HG03521 (cell line): ENCODE measurements at regions not wholly inside any gene's neighbourhood (a gene's known extent, or its start where the extent isn't known, plus 50 kb on each side); places are given as distances from the start of the nearest gene placed in this dataset.

ENCODE experiments used
- ATAC-seq: cut with Tn5 transposase; IDR thresholded peaks from one replicate; pipeline ENCODE4 v1.9.1; 2021; ENCODE audit warnings: mild to moderate bottlenecking, moderate library complexity; ENCODE audit not compliant: unreplicated experiment

DNA sequence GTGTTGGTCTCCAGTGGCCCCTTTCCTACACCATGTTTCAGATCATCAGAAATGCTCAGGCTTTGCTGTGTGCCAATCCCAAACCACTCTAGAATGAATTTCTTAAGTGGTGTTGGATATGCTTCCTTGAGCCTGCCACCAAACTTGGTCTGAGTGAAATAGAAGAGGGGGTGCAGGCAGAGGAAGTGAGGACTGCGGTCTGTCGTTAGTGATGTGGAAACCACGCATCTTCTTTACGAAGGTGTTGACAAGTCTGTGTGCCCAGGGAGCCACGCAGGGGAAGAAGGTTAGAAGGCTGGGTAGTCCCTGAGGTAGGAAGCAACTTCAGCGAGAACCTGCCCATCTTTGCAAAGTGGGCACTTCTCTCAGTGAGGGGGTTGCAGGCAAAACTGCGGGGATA lies 187.4 kb upstream of the NAV2 start:
- no peak for ATAC-seq

DNA sequence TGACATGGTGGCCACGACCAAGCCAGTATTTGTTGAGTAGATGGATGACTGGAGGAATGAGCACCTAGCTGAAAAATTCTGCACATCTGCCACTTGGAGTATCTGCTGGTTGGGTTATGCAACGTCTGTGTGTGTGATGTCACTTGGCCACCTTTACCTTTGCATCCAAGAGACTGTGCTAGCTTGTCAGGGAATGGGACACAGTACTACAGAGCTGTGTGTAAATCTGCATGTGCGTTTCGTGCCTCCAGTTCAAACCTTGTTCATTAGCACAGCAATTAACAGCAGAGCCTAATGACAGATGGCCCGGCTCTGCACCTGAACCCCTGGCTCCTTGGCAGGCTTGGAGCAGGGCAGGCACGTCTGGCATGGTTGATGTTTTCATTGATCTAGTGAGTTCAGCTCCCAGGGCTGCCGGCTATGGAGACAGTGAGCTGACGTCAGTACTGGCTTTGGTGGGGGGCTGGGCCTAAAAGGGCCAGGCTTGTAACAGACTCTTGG lies 188.4 kb upstream of the NAV2 start:
- no peak for ATAC-seq

DNA sequence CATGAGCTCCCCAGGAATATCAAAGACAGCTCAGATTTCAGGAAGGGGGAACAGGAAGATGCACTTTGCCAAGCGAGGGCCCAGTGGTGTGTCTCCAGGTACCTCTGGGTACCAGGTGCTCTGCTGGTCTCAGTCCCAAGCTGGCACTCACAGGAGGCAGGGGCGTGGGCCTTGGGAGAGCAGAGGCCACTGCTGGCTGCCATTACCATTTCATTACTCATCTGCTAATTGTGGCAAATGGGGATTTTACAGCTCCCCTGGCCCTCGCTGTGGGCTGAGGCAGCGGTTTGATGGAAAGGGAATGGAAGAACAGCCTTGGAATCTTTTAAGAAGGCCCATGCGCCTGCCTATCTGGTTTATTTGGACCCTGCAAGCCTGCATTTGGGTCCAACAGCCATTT lies 192.0 kb upstream of the NAV2 start:
- ATAC-seq, result no peak

DNA sequence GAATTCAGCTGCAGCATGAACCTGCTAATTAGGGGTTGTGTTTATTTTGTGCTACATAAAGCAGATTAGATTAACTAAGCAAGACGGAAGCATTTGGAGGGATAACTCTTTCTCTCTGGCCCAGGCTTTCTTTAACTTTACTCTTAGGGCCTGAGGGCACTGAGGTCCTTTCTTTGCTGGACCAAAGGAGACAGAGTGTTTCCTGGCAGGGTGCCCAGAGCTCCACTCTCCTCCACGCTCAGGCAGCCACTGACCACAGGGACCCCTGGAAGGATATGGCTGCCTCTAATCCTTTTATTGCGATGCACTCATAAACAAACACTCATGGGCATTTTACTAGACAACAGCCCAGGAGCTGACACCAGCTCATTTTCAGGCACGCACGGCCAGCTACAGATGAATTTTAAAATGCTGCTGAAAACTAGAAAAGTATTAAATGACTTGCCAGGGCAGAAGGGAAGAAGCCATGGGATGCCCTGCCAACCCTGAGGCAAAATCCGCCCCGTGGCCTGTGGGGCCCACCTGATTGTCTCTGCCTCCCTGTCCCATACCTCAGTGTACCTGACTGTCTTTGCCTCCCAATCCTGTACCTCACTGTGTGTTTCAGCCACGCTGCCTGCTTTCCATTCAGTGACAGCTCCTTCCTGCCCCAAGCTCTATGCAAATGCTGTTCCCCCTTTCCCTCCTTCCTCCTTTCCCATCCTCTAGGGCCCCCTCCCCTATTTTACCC lies 192.6 kb upstream of the NAV2 start:
- no peak for ATAC-seq

DNA sequence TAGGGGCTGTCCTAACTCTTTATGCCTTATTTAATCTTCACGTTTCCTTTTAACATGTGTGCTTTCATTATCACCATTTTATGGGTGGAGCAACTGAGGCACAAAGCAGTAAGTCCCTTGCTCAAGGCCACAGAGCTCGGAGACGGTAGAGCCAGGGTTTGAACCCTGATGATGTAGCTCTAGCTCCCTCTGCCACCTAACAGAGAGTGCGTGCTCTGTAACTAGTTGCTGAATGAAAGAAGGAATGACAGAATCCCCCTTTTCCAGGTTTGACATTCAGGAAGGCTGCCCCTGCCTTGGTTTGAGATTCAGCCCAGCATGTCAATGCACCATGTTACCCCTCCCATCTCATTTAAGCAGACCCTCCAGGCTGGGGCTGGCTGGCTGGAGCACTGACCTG lies 193.3 kb upstream of the NAV2 start:
- ATAC-seq, result no peak

DNA sequence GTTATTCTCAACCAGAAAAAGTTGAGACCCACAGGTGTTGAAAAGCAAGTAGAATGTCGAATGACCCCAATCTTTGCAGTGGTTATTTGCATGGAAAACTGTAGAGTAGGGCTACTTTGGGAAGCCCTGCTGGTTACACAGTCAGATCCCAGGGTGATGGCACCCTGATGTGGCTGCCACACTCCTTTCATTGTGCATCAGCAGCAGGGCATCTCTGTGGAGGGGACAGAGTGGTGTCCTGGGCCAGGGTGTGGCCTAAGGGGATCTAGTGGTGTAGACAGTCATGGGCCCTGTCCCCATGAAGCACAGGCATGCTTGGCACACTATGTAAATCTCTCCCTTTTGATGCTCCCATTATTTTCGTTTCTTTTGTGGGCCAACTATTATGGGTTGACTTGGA lies 199.4 kb upstream of the NAV2 start:
- ATAC-seq, result no peak

DNA sequence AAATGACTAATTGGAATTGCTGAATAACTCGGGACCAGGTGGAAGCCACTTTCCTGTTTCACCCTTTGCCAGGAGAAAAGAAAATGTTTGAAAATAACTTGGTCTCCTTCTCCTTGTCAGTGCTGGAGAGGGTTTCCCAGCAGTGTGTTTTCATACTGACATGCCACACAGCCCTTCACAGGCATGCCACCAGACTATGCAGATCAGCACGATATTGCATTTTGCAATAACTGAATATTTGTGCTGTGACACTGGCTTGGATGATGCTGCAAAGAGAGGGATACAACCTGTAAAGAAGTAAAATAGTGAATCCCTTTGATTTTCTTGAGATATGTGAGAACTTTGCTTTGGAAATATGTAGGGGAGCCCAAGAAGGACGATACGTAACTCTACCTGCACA lies 200.0 kb upstream of the NAV2 start:
- ATAC-seq, result no peak

DNA sequence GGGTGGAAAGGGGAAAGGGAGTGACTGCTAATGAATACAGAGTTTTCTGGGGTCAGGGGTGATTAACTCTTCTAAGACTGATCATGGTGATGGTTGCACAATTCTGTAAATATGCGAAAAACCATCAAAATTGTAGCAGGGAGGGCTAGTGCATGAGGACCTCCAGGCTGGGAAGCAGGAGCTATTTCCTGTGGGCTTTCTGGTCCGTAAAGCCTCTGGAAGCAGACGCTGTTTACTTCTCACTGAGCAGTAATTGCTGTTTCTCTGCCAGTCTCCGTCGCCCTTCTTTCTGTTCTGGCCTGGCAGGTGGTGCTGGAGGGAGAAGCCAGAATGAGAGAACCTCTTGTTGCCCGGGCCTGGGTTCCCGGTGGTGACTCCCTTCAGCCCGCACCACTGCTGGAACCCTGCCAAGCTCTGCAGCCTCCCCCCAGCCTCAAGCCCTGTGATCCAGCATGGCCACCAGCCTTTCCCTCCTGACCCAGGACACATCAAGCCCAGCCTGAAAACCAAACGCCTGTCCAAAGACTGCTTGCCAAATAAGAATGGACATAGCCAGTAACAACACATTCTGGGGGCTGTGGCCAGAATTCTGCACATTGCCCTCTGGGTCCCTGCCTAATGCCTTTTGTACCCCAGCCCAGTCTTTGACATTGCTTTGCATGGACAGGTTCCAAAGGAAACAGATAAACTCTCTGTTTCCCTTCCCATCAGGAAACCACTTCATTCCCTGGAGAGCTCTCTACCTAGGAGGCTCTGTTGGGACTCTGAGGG lies 201.0 kb upstream of the NAV2 start:
- no peak for ATAC-seq

DNA sequence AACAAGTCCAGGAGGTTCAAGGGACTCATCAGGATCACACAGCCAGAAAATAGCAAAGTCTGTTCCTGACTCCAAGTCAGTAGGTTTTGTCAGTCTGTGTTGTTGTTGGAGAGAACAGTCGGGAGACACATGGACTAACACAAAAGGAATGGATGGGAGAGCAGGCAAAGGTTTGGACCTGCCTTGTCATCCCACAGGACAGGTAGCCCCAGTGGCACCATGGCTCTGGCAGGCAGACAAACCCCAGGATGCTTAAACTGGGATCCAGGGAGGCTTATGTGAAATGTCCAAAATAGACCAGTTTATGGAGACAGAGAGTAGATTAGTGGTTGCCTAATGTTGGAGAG lies 201.6 kb upstream of the NAV2 start:
- no peak for ATAC-seq

DNA sequence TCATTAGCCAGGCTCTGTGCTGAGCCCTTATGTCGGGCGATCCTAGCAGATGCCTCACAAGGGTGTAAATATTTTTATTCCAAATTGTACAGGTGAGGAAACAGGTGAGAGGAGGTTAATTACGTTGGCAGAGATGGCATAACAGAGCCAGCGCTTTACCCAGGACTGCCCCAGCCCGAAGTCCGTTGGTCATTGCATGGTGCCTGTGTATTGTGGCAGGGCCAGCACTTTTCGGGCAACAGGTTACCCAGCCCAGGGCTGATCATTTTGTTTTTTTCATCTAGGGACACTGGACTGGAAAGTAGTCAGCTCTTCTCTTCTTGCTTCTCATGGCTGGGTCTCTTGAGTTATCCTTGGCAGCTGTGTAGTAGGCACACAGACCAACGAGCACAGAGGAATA lies 202.2 kb upstream of the NAV2 start:
- no peak for ATAC-seq

DNA sequence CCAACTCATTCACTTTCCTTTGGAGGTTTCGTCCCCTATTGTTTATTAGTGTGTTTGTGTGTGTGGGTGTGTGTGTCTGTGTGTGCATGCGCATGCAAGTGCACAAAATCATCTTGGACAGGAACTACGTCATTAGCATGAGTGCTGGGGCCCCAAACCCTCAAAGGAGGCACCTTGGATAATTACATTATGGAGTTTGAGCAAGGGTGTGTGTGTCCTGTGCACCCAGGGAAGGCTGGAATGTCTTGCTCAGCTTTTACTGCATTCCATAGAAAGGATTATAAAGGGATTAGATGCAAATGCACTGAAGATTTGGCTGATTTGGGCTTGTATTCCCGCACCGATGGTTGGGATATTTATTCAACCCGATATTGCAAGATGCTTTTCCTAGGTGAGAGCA lies 203.4 kb upstream of the NAV2 start:
- no peak for ATAC-seq

DNA sequence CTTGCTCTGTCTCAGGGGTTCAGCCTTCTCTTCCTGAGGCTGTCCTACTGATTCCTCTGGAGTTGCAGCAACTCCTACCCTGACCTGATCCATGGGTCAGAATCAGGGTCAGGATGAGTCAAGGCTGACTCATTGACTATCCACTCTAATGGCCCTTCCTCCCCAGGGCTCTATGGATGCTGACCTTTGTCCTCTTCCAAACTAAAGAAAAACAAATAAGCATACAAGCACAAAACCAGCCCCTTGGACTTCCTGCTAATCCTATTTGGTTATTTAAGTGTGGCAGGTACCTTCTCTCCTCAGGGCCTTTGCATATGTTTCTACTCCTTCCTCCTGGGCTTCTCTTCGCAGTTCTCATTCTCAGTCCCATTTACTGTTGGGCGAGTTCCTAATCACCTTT lies 204.5 kb upstream of the NAV2 start:
- ATAC-seq, result no peak

DNA sequence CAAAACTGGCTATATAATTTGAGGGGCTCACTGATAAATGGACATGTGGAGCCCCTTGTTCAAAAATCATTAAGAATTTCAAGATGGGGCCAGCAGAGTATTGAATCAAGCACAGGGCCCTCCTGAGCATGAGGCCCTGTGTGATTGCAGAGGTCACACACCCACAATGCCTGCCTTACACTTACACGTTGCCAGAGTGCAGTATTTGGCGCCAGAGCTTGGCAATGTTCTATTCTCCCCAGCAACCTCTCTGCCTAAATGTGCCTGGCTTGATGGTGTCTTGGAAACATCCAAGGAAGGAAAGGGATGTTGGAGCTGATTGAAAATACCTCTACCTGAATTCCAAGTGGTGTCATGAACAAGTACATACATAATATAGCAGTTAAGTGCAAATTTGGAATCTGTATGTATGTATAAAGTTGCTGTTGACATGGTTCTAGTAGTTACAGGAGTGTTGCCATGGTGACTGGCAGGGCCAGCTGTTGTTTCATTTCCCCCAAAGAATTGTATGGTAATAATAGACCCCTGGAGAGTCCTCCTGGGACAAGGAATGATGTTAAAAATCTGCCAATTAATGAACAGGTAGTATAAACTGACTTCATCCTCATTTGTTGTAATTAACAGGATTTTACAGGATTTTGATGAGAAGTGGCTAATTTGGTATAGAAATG lies 205.7 kb upstream of the NAV2 start:
- ATAC-seq, result no peak

DNA sequence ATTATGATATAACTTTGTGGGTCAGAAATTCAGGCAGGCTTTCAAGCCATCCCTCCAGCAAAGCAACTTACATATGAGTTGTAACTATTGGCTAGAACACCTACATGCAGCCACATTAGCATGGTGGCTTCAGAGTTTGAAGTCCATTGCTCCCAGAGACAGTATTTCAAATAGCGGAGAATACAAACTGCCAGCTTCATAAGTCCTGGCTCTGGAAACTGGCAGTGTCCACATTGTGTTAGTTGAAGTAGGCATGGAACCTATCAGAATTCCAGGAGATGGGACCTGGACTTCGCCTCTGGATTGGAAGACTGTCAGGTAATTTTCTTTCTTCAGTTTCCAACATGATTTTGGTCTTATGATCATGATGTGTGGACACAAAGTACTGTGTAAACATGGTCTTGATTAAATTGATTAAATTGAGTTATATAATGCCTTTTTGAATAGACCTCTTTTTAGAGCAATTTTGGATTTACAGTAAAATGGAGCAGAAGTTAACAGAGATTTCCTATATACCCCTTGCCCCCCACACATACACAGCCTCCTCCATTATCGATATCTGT lies 209.9 kb upstream of the NAV2 start:
- ATAC-seq, result no peak

DNA sequence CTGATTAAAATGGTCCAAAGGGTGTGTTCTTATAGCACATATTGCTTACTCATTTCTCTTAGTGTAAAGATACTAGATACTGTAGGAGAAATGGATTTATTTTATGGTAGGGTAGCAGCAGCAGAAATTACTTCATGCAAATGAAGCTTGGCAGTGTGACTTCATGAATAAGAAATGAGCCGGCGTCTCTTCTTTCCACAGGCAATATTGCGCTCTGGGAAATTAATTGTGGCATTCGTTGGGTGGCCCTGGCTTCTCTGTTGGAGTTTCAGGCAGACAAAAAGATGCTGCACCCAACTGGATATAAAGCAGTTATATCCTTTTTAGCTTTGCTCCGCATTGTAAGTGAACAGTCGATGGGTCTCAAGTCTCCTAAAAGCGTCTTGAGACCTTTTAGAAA lies 211.0 kb upstream of the NAV2 start:
- ATAC-seq, result no peak

DNA sequence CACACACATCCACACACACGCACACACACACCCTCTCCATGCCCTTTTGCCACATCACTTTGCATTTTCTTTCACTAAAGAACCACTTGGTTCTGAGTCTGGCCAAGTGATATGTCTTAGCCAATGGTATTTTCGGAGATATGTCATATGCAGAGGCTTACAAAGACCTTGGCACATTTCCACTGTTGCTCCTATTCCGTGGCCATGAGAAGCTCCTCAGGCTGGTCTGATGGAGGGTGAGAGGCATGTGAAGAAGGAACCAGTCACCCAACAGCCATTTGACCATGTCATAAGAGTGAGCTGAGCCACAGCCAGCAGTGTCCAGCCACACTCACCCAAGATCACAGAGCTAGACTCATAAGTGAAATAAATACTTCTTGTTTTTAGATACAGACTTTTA lies 212.6 kb upstream of the NAV2 start:
- no peak for ATAC-seq

DNA sequence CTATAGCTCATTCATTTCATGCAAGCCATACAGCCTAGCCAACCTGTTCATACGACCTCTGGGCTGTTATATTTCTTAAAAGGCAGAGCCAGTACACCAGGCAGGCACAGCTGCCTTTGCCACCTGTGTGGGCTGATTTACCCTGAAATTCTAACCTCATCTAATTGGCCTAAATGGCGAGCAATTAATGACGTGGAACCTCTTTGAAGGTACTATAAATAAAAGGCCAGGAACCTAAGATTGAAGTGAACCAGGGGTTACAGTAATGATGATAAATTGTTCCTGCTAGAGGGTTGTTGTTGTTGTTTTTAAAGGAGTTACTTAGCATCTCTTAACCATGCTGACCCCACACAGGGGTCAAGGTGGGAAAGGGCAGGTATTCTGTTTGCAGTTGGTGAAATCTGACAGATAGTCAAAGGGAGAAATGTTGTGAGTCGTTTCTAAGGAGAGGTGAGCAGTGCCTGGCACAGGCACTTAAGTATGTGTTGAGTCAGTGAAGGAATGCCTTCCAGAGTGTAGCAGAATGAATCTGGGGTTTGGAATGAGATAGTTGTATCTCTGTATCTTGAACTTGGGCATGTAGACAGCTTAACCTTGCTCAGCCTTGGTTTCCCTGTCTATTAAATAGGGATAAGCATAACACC lies 213.5 kb upstream of the NAV2 start:
- no peak for ATAC-seq

DNA sequence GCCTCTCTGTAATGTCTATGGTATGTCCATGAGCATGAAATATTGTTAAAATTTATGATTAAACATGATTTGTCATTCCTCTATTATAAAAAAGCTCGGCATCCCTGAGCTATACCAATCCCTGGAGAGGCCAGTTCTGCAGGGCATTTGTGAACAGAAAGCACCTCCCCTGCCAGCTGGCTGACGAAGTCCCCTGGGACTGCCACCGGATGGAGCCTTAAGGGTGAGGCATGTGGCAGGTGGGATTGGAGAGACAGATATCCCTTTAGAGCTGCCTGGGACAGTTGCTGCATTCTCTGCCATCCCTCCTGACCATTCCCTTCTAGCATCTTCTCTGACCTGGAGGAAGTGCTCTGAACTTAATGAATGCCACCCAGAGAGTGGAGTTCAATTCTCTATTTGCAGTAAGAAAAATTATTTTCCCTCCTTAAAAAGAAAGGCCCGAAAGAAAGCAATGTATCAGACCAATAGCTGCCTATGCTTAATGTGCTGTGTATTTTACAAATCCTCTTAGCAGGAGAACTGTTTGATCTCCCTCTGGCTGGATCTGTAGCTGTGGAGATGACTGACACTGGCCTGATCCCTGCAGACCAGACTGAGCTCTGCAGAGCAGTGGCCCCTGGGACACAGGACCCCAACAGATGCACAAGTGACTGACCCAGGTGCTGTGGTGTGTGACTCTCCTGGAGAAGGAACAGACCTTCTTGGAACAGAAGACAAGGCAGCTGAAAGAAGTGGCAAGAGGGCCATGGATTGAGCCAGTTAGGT lies 219.0 kb upstream of the NAV2 start:
- no peak for ATAC-seq

DNA sequence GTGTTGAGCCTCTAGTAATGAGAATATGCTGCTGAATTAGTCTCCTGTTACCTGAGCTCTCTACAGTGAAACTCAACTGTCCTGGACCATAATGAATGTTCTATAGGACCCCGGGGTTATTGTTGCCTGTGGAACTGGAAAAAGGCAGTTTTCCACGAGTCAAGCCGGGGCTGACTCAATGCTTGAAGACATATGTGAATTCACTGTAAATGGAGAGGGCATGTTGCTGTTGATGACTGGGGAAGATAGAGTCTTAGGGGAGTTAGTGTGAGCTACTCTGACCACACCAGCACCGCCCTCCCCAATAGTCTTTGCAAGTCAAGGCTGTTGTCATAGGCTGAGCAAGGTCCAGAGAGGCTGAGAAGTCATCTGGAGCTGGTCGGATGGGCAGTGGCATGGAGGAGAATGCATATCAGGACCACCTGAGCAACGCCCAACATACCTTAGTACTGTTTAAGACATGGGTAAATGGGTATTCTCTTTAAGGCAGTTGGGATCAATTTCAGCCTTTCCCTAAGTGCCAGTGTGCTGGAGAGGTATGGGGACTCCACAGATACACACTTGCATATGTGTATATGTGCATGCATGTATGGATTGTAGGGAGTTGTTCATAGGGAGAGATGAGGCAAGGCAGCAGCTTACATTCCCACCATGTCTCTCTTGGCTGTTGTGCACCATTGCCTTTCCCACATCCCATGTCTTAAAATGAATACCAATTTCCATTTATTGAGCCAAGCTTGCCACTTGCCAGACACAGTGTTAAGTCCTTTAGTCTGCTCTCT lies 230.1 kb upstream of the NAV2 start:
- no peak for ATAC-seq

DNA sequence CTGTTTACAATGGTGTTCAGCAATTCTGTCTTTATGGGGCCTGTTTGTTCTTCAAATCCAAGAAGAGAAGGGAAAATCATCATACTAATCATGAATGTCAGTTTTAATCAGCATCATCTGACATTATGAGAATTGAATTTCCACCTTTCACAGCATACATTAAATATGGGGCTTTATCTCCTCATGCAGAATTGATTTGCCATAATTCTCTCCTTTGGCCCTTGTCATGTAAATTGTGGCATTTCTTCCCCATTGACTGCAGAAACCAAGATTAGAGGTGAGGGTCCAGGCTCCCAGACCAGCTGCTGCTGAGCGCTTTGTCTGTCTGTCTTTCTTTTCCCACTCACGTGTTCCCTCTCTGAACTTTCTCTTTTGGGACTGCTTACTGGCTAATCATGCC lies 232.1 kb upstream of the NAV2 start:
- ATAC-seq, result no peak
